Body of pancreas (tissue), 4 donors: ENCODE measurements at regions not wholly inside any gene's neighbourhood (a gene's known extent, or its start where the extent isn't known, plus 50 kb on each side); places are given as distances from the start of the nearest gene placed in this dataset.

ENCODE experiments used
- CTCF ChIP-seq, 7 experiments: fragments of 450-650 bp in 4 of 7; fragments of 200-600 bp in 3 of 7; sonication (generic) in 3 of 7; IDR thresholded peaks; one replicate each; pipeline ENCODE4 v1.5.1; 2016 to 2019; ENCODE audit warnings: antibody characterized with exemption in 7 of 7
- POLR2A ChIP-seq, 3 donors: fragments of 450-650 bp; IDR thresholded peaks; one replicate each; pipeline ENCODE4 v1.6.1; 2016; ENCODE audit warnings: antibody characterized with exemption in 3 of 3, mild to moderate bottlenecking in 2 of 3

- TF ChIP-seq CTCF (IDR thresholded peaks at IDR 0.05) (no peak), POLR2A (IDR thresholded peaks at IDR 0.05) (no peak)
Observed at GRCh38 chr7:19932549-19933249, 159.3 kb upstream of the TMEM196 start.
